ENCODE measurements at regions not wholly inside any gene's neighbourhood (a gene's known extent, or its start where the extent isn't known, plus 50 kb on each side); places are given as distances from the start of the nearest gene placed in this dataset.
A peak's percentile ranks its signal among the peaks of the same experiment; 100 is the strongest.

GRCh38 chr13:33919120-33919519, 101.2 kb downstream of the RFC3 start:
- H3K27ac ChIP-seq = peak overlapping the region in 2 of 5 donors; percentile 11 to 60
- H3K9me3 ChIP-seq (replicated peaks in 1 of 3) = no peaks in the 10 kb centered on the region
- intact Hi-C loops (cut with DNase I) = no loop called here
- DNase-seq = no peak
- H3K36me3 ChIP-seq (replicated peaks in 1 of 2) = no peaks in the 10 kb centered on the region
- TF ChIP-seq POLR2A (IDR thresholded peaks at IDR 0.05) (no peak), CTCF (IDR thresholded peaks at IDR 0.05) (no peak)
- H3K4me3 ChIP-seq = no peak overlapping the region
- 96 to 100% (median 98%) methylated on average over 3 of the region's 3 CpGs for WGBS, 4 donors
- peaks cover 0 to 12% of the 10 kb centered on the region in 2 donors for H3K4me1 ChIP-seq (replicated peaks in 1 of 2)
- no peaks in the 10 kb centered on the region for H3K27me3 ChIP-seq

- H3K27me3 ChIP-seq = no peaks in the 10 kb centered on the region
- H3K36me3 ChIP-seq (replicated peaks in 1 of 2) = no peaks in the 10 kb centered on the region
- H3K27ac ChIP-seq = no peak overlapping the region
- 66 to 100% (median 83%) methylated on average over 1 of the region's 1 CpG for WGBS, 4 donors
- intact Hi-C loops (cut with DNase I) = no loop called here
- no peak for DNase-seq
- TF ChIP-seq CTCF (IDR thresholded peaks at IDR 0.05) = no peak
- TF ChIP-seq POLR2A (IDR thresholded peaks at IDR 0.05) = no peak
- no peak overlapping the region for H3K4me3 ChIP-seq
- H3K4me1 ChIP-seq (replicated peaks in 1 of 2) = no peaks in the 10 kb centered on the region
- H3K9me3 ChIP-seq (replicated peaks in 1 of 3) = no peaks in the 10 kb centered on the region
Measured at GRCh38 chr13:33925563-33925962, 107.6 kb downstream of the RFC3 start.

DNA sequence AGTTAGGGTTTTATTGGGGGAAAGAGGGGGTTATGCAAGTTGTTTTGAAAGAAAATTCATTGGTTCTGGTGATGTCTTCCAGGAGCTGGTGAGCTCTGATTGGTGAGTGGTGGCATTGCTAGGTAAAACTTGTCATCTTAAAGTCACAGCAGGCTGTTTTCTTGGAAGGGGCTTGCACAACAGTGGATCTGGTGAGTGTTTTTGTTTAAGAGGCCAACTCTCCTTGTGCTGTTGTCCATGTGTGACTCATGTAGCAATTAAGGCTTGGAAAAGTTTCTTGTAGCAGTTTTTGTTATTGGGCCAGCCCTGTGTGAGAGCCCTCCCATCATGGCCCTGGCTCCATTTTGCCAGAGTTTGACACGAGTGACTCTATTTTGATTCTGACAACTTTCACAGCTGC, 109.4 kb downstream of the RFC3 start:
- Histone ChIP-seq H3K4me3 (no peak overlapping the region), H3K36me3 (replicated peaks in 1 of 2) (no peaks in the 10 kb centered on the region), H3K9me3 (replicated peaks in 1 of 3) (no peaks in the 10 kb centered on the region), H3K4me1 (replicated peaks in 1 of 2) (no peaks in the 10 kb centered on the region), H3K27me3 (no peaks in the 10 kb centered on the region), H3K27ac (peak overlapping the region in 1 of 5 donors; percentile 44)
- intact Hi-C loops (cut with DNase I) = no loop called here
- TF ChIP-seq CTCF (IDR thresholded peaks at IDR 0.05) (no peak), POLR2A (IDR thresholded peaks at IDR 0.05) (no peak)
- peak in 5 of 7 donors; percentile 16 to 69 (median 55) for DNase-seq
- WGBS, 4 donors = 44 to 63% (median 54%) methylated on average over 1 of the region's 1 CpG

- TF ChIP-seq POLR2A (IDR thresholded peaks at IDR 0.05) (no peak), CTCF (IDR thresholded peaks at IDR 0.05) (peak; percentile 10 to 53 (median 42))
- intact Hi-C loops (cut with DNase I) = no loop called here
- 93 to 95% (median 94%) methylated on average over 5 of the region's 5 CpGs for WGBS, 4 donors
Measured at GRCh38 chr13:33931397-33932311, 113.7 kb downstream of the RFC3 start.

More at GRCh38 chr13:33931397-33932311, 113.7 kb downstream of the RFC3 start:
- Histone ChIP-seq H3K9me3 (replicated peaks in 1 of 3) (no peaks in the 10 kb centered on the region), H3K36me3 (replicated peaks in 1 of 2) (no peaks in the 10 kb centered on the region), H3K27ac (no peak overlapping the region), H3K4me1 (replicated peaks in 1 of 2) (peaks cover 20 to 26% of the 10 kb centered on the region in 2 donors), H3K4me3 (no peak overlapping the region), H3K27me3 (no peaks in the 10 kb centered on the region)
- no peak for DNase-seq
